Adrenal gland (tissue), 5 donors: ENCODE measurements at regions not wholly inside any gene's neighbourhood (a gene's known extent, or its start where the extent isn't known, plus 50 kb on each side); places are given as distances from the start of the nearest gene placed in this dataset.
"Not testable (repeated sequence)": the region's sequence is repeated elsewhere in the genome, so short reads cannot be mapped to it uniquely, and the experiment has no call there.

Experiments used
- CTCF ChIP-seq, 6 experiments: fragments of 450-650 bp in 4 of 6; fragments of 200-600 bp in 2 of 6; sonication (generic) in 1 of 6; IDR thresholded peaks; 1 replicate in 5 of 6; 2 replicates in 1 of 6; pipeline versions ENCODE4 v1.5.1 to v1.8.0; 2016 to 2021; ENCODE audit warnings: antibody characterized with exemption in 6 of 6, mild to moderate bottlenecking in 2 of 6, moderate library complexity in 1 of 6
- POLR2A ChIP-seq, 2 donors: fragments of 450-650 bp; IDR thresholded peaks; one replicate each; pipeline ENCODE4 v1.6.1; 2017; ENCODE audit warnings: antibody characterized with exemption in 2 of 2, mild to moderate bottlenecking in 2 of 2, moderate library complexity in 1 of 2
- donor health status: DM: no; HTN: no; CAD: no.

DNA sequence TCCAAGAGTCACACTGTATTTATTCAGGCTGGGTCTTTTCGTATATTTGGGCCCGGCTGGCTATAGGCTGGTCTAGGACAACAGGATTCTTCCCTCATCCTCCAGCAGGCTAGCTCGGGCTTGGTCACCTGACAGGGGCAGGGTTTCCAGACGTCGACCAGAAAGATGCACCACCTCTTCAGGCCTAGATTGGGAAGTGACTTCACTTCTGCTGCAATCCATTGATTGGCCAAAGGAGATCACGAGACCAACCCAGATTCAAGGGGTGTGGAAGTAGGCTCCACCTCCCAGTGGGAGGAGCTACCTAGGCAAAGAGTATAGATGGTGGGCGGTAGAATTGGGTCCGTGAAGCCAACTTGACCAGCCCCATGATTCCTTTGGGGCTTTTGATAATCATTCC, 167.5 kb downstream of the GOSR1 start:
- not testable (repeated sequence) for TF ChIP-seq CTCF, POLR2A (IDR thresholded peaks at IDR 0.05)
